ENCODE measurements at regions not wholly inside any gene's neighbourhood (a gene's known extent, or its start where the extent isn't known, plus 50 kb on each side); places are given as distances from the start of the nearest gene placed in this dataset.

GRCh38 chr1:222375701-222376100, 172.2 kb downstream of the HHIPL2 start:
- Histone ChIP-seq H3K4me1 (ENCODE audit: control insufficient read depth in 1 of 2, insufficient read depth in 2 of 2, low read length in 2 of 2) (peaks cover 0 to 6% of the 10 kb centered on the region in 2 experiments; a peak in 1 of 4 replicates), H2AFZ (ENCODE audit: low read depth, low read length, poor library complexity, severe bottlenecking) (no peak overlapping the region), H3K9me2 (ENCODE audit: insufficient read depth) (no peaks in the 10 kb centered on the region), H3K36me3 (ENCODE audit: control insufficient read depth in 1 of 2, insufficient read depth in 2 of 2, low read length in 2 of 2) (no peaks in the 10 kb centered on the region), H4K20me1 (ENCODE audit: insufficient read depth) (no peaks in the 10 kb centered on the region), H3K9ac (ENCODE audit: low read length) (no peak overlapping the region), H3K9me3 (ENCODE audit: control insufficient read depth in 1 of 2, insufficient read depth in 1 of 2, low read depth in 1 of 2, low read length in 2 of 2) (no peaks in the 10 kb centered on the region), H3K4me3 (replicated peaks in 1 of 2; ENCODE audit: low read depth in 1 of 2, low read length in 2 of 2) (no peak overlapping the region), H3K4me2 (ENCODE audit: low read length) (no peak overlapping the region), H3K27me3 (ENCODE audit: insufficient read depth, low read length) (no peaks in the 10 kb centered on the region), H3K27ac (ENCODE audit: low read depth, low read length) (no peak overlapping the region), H3K79me2 (ENCODE audit: insufficient read depth, low read length) (no peaks in the 10 kb centered on the region)
- BruUV-seq (replicated peaks): no TSS peak
- ChIA-PET CTCF (no interaction called here), POLR2A (no interaction called here), RAD21 (ENCODE audit: low non-redundant PET in 1 of 2, low total read pairs in 2 of 2, uncharacterized antibody in 2 of 2, unreplicated experiment in 2 of 2) (no interaction called here)
- ATAC-seq (no peak), DNase-seq (ENCODE audit: low read depth, low spot score) (no peak)
- no peak for TF ChIP-seq ATF3 (IDR thresholded peaks at IDR 0.05)
- no peak for TF ChIP-seq FOSL1 (IDR thresholded peaks at IDR 0.05; ENCODE audit: low read depth)
- TF ChIP-seq POLR2A (IDR thresholded peaks at IDR 0.05; ENCODE audit: borderline replicate concordance, extremely low read depth, insufficient read depth, insufficient read length): no peak
- no peak for TF ChIP-seq CEBPB (IDR thresholded peaks at IDR 0.05; ENCODE audit: low read depth)
- TF ChIP-seq TCF7L2 (IDR thresholded peaks at IDR 0.05; ENCODE audit: borderline replicate concordance, extremely low read depth, insufficient read depth, insufficient read length): no peak
- no peak for TF ChIP-seq ELF1 (IDR thresholded peaks at IDR 0.05; ENCODE audit: borderline replicate concordance, low read depth)
- no peak for TF ChIP-seq SRF (IDR thresholded peaks at IDR 0.05; ENCODE audit: low read depth)
- TF ChIP-seq SIN3A (IDR thresholded peaks at IDR 0.05; ENCODE audit: low read depth): no peak
- TF ChIP-seq ZNF274 (IDR thresholded peaks at IDR 0.05; ENCODE audit: low read depth, low read length): no peak
- TF ChIP-seq CBX3 (IDR thresholded peaks at IDR 0.05; ENCODE audit: low read depth): no peak
- TF ChIP-seq EZH2phosphoT487 (IDR thresholded peaks at IDR 0.05; ENCODE audit: borderline replicate concordance): no peak
- no peak for TF ChIP-seq MAX (IDR thresholded peaks at IDR 0.05)
- no peak for TF ChIP-seq JUND (IDR thresholded peaks at IDR 0.05)
- TF ChIP-seq RAD21 (IDR thresholded peaks at IDR 0.05; ENCODE audit: low read depth): no peak
- no peak for TF ChIP-seq SP1 (IDR thresholded peaks at IDR 0.05; ENCODE audit: low read depth)
- no peak for TF ChIP-seq REST (IDR thresholded peaks at IDR 0.05; ENCODE audit: low read depth)
- no peak for TF ChIP-seq EGR1 (IDR thresholded peaks at IDR 0.05; ENCODE audit: low read depth)
- no peak for TF ChIP-seq POLR2AphosphoS5 (IDR thresholded peaks at IDR 0.05; ENCODE audit: low read depth, low read length)
- no peak for TF ChIP-seq YY1 (IDR thresholded peaks at IDR 0.05; ENCODE audit: extremely low read depth, insufficient replicate concordance, low read depth, low read length)
- intact Hi-C loops (cut with micrococcal nuclease): no loop called here

All from HCT116 (cell line).